ENCODE measurements at regions not wholly inside any gene's neighbourhood (a gene's known extent, or its start where the extent isn't known, plus 50 kb on each side); places are given as distances from the start of the nearest gene placed in this dataset.

DNA sequence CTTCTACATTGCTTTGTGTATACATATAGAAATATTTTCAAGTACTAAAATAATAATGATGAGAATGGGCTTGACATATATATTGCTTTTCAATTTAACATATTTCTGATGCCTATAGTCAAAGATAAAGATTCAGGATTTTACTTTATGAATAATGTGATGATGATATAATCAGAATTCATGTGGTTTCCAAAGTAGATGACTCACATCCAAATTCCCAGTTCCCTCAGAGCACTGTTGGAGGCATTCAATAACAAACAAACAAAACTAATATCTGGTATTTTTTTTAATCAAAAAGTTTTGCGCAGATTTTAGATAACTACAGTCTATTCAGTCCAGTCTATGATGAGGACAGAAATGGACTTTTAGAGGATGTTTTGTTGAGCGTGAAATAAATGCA, 2094.5 kb upstream of the CELF4 start:
- TF ChIP-seq, protein P1, sequence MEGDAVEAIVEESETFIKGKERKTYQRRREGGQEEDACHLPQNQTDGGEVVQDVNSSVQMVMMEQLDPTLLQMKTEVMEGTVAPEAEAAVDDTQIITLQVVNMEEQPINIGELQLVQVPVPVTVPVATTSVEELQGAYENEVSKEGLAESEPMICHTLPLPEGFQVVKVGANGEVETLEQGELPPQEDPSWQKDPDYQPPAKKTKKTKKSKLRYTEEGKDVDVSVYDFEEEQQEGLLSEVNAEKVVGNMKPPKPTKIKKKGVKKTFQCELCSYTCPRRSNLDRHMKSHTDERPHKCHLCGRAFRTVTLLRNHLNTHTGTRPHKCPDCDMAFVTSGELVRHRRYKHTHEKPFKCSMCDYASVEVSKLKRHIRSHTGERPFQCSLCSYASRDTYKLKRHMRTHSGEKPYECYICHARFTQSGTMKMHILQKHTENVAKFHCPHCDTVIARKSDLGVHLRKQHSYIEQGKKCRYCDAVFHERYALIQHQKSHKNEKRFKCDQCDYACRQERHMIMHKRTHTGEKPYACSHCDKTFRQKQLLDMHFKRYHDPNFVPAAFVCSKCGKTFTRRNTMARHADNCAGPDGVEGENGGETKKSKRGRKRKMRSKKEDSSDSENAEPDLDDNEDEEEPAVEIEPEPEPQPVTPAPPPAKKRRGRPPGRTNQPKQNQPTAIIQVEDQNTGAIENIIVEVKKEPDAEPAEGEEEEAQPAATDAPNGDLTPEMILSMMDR (conservative IDR thresholded peaks at IDR 0.05; ENCODE audit: control insufficient read depth, insufficient read depth, low read depth, low read length) = no peak
- DNase-seq (ENCODE audit: low read depth) = peak; percentile 44
- no peak overlapping the region for H3K4me3 ChIP-seq (ENCODE audit: control insufficient read depth, low read depth, low read length)

DNA sequence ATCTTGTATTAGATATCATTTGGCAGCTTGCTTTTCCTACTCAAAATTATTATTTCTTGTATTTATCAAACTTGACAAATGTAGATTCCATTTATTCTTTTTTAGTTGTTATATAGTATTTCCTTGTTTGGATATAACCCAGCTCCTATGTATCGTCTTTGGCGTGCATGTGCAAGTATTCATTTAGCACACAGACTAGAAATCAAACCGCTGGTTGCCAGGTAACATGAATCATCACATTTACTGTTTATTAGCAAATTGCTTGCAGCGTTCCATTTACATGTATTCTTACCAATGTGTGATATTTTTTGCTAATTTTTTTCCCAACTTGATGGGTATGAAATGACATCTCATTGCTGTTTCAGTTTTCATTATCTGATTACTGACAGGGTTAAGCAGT, 2089.7 kb upstream of the CELF4 start:
- no peak overlapping the region for H3K4me3 ChIP-seq (ENCODE audit: control insufficient read depth, low read depth, low read length)
- TF ChIP-seq, protein P1 (conservative IDR thresholded peaks at IDR 0.05; ENCODE audit: control insufficient read depth, insufficient read depth, low read depth, low read length) = no peak
- peak; percentile 21 for DNase-seq (ENCODE audit: low read depth)

DNA sequence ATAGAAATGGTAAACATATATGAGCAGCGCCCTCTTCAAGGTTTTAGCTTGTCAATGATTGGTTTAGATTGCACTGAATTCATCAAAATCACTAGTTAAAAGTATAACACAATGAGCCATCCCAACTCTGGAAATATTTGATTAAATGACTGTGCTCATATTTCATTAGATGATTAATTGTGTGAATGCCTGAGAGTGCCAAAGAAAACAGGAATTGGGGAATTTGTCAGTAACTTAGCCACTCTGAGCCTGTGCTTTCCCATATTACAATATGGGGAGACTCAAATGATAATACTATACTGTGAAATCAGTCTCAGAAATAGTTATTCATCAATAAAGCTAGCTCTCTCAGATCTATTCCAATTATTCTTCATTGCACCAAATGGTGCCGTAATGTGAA, 2087.6 kb upstream of the CELF4 start:
- TF ChIP-seq, protein P1 (conservative IDR thresholded peaks at IDR 0.05; ENCODE audit: control insufficient read depth, insufficient read depth, low read depth, low read length) = no peak
- H3K4me3 ChIP-seq (ENCODE audit: control insufficient read depth, low read depth, low read length) = no peak overlapping the region
- peak; percentile 18 for DNase-seq (ENCODE audit: low read depth)

DNA sequence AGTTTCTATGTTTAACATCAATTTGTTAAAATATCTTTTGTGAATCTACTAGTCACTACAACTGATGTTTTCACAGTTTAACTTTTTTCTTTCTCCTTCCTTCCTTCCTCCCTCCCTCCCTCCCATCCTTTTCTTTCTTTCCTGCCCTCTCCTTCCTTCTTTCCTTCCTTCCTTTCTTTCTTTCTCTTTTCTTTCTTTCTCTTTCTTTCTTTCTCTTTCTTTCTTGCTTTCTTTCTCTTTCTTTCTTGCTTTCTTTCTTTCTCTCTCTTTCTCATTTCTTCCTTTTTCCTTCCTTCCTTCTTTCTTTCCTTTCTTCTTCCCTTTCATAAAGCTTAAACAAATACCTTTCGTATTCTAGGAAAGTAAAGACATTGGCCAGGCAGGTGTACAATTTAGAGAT, 2083.0 kb upstream of the CELF4 start:
- no peak for DNase-seq (ENCODE audit: low read depth)
- TF ChIP-seq, protein P1 (conservative IDR thresholded peaks at IDR 0.05; ENCODE audit: control insufficient read depth, insufficient read depth, low read depth, low read length) = no peak
- H3K4me3 ChIP-seq (ENCODE audit: control insufficient read depth, low read depth, low read length) = no peak overlapping the region

DNA sequence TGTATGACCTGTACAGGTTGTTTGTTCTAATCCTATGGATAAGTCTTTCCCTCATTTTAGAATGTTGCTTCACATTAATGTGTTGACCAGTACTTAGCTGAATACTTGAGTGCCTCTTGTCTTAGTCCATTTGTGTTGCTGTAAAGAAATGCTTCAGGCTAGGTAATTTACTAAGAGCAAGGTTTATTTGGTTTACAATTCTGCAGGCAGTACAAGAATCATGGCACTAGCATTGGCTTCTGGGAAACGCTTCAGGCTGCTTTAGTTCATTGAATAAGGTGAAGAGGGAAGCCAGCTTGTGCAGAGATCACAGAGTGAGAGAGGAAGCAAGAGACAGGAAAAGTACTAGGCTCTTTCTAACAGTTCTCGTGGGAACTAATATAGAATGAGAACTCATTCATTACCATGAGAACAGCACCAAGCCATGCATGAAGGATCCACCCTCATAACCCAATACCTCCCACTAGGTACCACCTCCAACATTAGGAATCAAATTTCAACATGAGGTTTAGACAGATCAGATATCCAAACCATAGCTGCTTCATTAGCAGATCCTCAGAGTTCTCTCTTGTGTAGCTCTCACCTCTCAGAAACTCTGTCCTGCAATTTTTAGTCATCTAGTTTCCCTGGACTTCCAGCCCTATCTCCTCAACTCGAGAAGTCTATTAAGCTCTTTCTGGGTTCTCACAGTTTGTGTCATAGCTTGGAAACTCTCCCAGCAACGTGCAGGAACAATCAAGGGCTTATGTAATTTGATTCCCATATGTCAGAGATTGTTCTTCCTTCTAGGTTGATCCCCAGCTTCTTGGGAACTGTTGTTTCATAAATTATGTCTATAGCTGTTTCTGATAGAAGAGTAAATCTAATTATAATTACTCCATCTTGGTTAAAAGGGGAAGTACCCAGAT, 2082.3 kb upstream of the CELF4 start:
- peak; percentile 94 for DNase-seq (ENCODE audit: low read depth)
- H3K4me3 ChIP-seq (ENCODE audit: control insufficient read depth, low read depth, low read length) = no peak overlapping the region
- TF ChIP-seq, protein P1 (conservative IDR thresholded peaks at IDR 0.05; ENCODE audit: control insufficient read depth, insufficient read depth, low read depth, low read length) = no peak

DNA sequence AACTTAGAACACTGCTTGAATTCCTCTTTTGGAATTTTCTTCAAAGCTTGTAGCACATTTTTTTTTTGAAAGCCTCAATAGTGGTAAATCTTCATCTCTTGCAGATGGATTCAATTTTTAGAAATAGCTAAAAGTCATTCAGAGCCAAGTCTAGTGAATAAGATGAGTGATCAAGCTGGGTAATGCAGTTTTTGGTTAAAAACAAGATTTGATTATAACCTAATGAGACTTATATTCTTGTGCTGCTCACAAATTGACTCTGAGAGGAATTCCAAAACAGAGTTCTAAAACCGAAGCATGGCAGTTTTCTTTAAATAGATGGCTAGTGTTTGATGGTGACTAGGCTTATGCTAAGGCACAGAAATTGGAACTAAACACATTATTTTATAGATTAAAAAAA, 2072.6 kb upstream of the CELF4 start:
- TF ChIP-seq, protein P1 (conservative IDR thresholded peaks at IDR 0.05; ENCODE audit: control insufficient read depth, insufficient read depth, low read depth, low read length) = no peak

More for the DNA sequence above, 2072.6 kb upstream of the CELF4 start:
- no peak for DNase-seq (ENCODE audit: low read depth)
- no peak overlapping the region for H3K4me3 ChIP-seq (ENCODE audit: control insufficient read depth, low read depth, low read length)

Measured in fibroblast of mammary gland (primary cell).